HG02571 (cell line): ENCODE measurements at regions not wholly inside any gene's neighbourhood (a gene's known extent, or its start where the extent isn't known, plus 50 kb on each side); places are given as distances from the start of the nearest gene placed in this dataset.
"Not testable (repeated sequence)": the region's sequence is repeated elsewhere in the genome, so short reads cannot be mapped to it uniquely, and the experiment has no call there.

ENCODE experiments used
- ATAC-seq: cut with Tn5 transposase; IDR thresholded peaks from one replicate; pipeline ENCODE4 v1.9.1; 2021; ENCODE audit warnings: mild to moderate bottlenecking, moderate library complexity; ENCODE audit not compliant: unreplicated experiment

DNA sequence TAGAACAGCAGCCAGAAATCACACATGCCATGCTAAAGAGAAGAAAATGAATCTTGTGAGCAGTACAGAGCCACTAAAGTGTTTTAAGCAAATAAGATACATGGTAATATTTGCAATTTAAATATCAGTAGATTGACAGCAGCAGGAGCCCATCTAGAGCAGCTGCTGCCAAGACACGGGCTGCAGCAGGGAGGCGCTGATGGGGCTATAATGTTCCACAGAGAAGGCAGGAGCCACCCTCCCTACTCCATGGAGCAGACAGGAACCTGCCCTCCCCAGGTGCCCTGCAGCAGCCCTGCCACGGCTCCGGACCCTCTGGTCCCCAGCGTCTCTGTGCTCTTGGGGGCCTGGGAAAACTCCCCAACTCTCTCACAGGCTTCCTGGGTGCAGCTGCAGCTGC is 224.1 kb upstream of the ISL1 start:
- ATAC-seq: no peak

DNA sequence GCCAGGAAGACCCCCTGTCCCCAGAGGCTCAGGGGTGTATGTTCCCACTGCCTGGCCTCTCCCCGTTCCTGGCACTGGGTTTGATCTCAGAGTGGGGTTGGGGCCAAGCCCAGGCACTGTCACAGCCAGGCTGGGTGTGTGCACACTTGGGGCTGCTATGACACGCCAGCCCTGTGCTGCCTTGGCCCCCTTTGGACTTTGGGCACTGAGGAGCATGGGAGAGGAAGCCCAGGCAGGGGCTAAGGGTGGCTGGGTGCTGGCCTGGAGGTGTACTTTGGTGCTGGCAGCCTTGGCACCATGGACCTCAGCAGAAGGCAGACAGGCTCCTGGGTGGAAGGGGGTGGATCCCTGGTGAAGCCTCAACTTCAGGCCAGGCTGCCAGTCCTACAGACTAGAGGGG is 223.6 kb upstream of the ISL1 start:
- ATAC-seq: no peak

DNA sequence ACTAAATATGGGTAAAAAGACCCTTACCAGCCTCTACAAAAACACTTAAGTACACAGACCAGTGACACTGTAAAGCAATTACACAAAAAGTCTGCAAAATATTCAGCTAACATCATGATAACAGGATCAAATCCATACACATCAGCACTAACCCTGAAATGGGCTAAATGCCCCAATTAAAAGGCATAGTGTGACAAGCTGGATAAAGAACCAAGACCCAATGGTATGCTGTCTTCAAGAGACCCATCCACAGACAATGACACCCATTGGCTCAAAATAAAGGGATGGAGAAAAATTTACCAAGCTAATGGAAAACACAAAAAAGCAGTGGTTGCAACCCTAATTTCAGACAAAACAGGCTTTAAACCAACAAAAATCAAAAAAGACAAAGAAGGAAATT is 221.0 kb upstream of the ISL1 start:
- no peak for ATAC-seq

DNA sequence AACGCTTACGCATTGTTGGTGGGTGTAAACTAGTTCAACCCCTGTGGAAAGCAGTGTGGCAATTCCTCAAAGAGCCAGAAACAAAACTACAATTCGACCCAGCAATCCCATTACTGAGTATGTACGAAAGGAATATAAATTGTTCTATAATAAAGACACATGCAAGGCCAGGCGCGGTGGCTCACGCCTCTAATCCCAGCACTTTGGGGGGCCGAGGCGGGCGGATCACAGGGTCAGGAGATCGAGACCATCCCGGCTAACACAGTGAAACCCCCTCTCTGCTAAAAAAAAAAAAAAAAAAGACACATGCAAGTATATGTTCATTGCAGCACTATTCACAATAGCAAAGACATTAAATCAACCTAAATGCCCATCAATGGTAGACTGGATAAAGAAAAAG is 217.6 kb upstream of the ISL1 start:
- ATAC-seq: not testable (repeated sequence)

DNA sequence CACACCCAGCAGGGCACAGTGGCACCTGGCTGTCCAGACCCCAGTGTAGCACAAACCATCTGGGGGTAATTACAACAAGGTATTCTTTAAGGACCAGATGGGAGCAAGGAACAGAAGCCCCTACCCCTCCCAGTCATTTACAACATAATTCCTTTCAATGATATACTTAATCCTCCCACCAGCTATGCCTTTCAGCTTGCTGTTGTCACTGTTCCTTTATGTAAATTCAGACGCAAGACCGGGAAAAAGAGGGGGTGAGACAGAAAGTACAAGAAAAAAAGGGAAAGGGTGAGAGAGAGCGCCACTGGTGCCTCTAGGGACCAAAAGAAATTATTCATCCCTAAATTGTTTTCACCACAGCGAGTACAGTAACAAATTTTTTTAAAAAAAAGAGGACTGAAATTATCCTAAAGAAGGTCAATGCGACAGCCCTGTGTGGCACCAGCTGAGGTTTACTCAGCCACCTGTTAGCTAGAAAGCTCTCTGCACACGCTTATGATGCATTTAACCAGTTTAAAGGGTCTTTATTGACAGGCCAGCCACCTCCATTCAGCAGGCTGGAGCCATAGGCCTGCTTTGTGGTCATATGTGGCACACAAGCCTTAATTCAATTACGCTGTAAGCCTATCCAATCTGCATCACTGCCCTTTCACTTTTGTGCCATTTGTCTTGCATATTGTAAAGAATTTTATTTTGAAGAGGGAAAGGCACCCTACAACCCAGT is 210.2 kb upstream of the ISL1 start:
- ATAC-seq: no peak

DNA sequence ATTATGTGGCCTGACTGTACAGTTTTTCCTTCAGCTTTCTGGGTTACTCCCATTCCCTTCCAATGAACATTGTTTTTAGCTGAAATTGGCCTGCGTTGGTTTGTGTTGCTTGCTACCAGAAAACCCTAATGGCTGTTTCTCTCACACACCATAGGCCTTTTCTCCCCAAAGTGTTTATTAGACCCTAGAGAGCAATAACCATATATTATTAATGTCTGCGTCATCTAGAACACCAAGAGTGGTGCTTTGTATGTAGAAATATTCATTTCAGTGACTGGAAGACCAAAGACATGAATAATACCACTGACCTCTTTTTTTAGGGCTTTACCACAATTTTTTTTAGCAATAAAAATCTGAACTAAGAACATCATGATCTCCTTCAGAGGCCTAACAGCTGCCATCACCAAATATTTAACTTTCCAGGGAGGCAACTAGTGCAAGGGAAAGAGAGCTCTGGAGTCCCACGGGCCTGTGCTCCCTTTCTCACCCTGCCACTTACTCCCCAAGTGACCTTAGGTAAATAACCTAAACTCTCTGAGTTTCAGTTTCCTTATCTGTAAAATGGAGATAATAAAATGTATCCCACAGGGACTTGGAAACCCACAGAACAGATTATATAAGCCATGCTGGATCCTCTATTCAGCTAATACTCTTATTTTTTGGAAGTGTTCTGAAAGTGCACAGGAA is 201.9 kb upstream of the ISL1 start:
- ATAC-seq: no peak

DNA sequence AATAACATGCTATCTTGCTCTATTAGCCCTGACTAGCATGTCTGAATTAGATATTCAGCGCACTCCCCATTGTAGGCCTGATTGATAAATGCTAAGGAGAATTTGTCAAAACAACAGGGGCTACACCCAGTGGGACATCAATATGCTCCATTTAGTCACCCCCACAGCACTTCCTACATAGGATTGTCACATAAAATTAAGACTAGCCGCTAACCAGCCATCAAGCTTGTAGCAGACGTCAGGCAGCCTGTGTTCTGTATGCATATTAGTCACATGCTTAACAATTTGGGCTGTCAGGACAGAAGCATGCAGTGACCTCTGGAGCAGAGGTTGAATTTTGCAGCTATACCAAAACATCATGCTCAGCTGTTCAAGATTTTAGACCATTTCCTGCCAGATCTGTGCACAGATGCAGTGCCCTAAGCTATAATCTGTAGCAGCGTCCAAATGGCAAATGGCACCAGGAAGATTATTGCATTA is 197.4 kb upstream of the ISL1 start:
- ATAC-seq: no peak

DNA sequence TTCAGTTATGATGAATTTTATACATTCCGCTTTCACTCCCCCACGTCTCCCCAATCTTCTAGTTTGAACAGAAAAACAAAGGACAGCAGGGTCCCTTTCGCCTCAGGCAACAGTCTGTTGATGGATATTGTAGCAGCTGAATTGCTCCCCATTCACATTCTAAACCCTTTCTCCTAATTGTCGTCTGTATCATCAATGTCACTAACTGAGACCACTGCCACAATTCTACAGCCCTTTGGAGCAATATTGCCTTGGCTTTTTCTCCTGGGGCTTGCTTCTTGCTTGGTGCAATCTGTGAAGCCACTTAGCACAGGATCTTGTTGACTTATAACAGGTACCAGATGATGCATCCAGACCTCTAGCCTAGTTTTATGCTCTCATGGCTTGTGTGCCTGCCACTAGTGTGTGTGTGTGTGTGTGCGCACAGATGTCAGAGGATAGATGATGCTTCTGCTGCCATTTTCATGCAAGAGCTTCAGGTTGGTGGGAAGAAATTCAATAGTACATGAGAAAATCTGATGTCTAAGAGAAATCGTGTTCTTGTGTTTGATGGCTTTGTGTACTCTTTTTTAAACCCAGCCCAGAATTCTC is 195.2 kb upstream of the ISL1 start:
- no peak for ATAC-seq

DNA sequence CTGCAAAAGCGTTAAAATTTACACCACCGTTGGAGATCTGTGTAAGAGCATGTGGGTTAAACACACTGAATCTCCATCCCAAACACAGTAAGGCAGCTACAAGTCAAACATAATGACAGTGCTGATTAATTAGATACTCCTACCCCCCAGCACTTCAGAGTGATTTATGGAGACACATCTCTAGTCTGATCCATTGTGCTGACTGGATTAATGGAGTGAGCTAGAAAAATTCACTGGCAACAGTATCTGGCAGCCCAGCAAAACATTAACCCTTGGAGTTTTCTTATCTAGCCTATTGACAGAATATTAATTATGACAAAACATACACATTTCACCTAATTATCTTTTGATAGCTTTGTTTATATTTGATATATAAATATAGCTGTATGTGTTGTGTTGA is 188.6 kb upstream of the ISL1 start:
- no peak for ATAC-seq

DNA sequence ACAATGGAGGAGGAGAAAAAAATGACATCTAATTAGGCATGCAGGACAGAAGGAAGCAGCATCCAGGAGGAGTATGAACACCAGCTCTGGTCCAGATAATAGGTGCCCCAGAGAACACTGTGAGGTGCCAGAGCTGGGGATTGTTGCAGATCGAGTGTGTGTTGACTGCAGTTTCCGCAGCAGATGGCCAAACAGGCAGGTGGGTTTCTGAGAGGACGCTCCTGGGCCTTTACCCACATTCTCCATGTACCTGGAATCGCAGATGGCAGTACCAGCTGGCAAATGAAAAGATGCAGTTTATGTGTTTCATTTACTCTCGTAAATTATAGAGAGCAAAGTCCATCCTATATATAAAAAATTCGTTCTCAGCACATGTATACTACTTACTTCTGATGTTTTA is 182.2 kb upstream of the ISL1 start:
- ATAC-seq: no peak

DNA sequence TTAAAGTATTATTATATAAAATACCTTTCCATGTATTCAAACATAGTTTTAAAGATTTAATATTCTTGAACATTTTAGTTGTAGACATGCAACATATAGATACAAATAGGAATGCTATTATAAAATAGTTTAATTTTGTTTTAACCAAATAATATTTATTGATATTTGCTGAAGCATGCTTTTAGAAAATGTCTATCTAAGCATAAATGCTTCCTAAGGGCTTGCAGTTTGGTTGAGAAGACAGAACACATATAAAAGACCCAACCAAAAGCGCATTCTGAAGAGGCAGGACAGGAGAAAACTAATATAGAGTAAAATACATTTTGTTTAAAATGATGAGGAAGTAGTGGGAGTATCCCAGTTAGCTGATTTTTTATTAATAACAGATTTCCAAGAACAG is 181.5 kb upstream of the ISL1 start:
- ATAC-seq: no peak

DNA sequence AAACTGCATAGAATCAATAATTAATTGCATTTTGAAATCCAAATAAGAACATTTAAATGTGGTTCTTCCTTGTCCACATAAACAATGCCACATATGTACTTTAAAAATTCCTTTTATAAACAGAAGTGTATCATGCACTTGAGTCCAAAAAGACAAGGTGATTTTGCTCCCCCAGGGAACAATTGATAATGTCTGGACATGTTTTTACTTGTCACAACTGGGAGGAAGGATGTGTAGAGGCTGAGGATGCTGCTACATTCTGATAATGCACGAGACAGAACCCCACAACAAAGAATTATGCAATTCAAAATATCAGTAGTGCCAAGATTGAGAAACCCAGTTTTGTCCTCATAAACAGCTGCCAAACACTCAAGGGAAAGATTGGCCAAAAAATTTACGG is 181.1 kb upstream of the ISL1 start:
- no peak for ATAC-seq

DNA sequence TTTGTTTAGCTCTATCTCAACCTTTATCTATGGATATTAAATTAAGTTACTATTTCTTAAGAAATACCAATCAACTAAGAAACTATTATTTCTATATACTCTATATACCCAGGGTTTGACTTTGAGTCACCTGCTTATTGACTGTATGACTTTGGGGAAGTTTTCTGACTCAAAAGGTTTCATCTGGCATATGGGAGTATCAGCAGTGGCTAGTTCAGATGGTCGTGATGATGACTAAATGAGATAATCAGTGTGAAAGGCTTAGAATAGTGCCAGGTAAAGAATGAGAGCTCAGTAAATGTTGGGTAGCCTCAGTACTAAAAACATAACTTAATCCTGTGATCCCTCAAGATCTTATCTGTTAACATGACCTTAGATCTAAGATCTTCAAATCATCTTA is 179.7 kb upstream of the ISL1 start:
- ATAC-seq: no peak

DNA sequence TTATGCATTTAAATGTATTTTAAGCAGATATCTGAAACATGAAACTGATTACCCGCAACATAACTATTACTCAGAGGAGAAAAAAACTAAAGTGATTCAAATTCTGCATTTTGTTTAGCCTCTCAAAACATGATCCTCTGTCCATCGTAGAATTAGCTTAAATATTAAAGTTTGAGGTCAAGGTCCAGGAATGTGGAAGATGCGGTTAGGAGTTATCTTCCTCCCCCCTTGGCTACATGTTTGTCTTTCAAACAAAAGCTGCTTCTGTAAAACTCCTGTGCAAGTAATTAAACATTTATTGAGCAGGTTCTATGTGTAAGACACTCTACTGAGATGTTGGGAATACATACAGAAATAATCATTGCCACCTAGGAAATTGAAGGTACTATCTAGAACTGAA is 175.0 kb upstream of the ISL1 start:
- ATAC-seq: no peak

DNA sequence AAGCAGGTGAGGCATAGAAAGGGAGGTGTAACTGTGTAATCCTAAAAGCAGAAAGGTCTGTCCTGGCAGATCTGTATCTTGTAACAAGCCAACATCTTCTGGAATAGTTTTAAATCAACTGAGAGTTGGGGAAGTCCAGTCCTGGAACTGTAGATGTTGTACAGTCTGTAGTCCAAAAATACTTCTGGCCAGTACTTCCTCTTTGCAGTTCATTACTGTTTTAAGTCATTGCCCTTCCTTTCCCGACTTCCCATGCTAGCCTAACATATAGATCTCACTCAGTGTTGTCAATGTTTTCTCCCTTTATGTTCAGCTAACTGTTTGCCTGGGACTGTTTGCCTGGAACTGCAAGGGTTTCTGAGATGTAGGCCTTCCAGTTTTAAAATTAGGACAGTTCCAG is 168.5 kb upstream of the ISL1 start:
- no peak for ATAC-seq

DNA sequence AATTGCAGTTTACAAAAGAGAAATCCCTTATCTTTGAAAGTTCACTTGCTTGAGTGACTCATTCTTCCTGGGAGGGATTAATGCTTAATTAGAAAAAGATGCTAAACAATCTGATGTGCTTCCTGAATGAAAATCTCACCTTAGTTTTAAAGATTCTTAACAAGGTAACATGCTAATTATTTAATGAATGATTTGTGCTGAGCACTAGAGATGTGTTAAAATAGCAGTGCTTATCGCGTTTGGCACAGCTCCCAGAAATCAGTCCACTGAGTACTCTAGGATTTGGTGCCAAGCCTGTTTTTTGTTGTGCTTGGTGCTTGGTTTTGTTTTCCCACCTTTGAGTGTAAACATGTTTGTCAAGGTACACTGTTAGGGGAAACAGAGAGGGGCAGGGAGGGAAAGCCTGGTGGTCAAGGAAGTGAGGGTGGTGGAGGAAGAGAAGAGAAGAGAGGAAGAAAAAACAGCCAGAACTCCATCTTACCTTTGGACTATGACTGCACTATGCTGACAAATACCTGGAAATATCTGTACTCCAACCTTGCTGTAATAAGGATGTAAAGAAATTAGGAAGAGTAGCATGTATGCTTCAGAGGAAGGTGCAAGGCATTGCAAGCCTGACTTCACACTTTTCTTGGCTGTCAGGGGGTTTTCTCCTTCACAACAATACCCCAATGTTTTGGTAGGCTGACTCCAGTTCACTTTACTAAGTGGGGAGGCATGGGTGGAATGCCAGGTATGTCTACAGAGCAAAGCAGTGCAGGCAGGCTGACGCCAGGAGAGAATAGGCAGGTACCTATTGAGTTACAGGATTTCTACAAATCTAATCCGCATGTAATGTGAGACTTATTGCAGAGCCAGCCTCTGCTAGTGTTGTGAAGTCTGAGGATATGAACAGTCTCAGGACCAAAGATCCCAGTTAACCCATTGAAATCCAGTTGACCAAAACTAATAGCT is 157.2 kb upstream of the ISL1 start:
- ATAC-seq: no peak

DNA sequence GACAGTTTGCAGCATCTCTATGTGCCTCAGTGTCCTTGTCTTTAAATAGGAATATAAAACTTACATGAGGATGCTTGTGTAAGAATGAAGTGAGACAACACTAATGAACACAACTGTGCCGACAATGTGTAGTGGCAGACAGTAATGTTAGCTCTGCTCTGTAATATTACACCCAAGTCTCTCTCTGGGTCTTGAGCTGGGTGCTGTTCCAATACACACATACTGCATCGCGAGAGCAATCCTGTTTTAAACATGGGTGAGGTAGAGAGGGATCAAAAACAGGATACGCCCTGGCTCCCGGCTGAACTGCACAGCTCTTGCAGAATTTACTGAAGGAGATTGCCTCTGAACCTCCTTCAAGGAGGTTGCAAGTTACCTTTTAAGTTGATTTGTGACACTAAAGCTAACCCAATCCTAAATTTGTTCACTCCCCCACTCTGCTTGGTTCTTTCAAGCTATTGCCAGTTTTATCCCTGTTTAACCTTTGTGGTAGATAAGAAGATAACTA is 155.2 kb upstream of the ISL1 start:
- ATAC-seq: no peak

DNA sequence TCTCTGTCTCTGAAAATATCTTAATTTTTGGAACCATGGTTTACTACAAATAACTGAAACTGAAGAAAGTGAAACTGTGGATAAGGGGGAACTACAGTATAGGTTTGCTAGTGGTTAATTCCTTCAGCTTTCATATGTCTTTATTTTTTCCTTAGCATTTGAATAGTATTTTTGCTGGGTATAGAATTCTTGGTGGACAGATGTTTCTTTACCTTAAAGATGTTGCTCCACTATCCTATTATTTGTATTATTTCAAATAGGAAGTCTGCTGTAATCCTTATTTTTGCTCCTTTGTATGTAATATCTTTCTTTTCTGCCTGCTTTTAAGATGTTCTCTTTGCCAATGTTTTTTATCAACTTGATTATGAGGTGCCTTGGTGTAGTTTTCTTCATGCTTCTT is 152.9 kb upstream of the ISL1 start:
- ATAC-seq: no peak

DNA sequence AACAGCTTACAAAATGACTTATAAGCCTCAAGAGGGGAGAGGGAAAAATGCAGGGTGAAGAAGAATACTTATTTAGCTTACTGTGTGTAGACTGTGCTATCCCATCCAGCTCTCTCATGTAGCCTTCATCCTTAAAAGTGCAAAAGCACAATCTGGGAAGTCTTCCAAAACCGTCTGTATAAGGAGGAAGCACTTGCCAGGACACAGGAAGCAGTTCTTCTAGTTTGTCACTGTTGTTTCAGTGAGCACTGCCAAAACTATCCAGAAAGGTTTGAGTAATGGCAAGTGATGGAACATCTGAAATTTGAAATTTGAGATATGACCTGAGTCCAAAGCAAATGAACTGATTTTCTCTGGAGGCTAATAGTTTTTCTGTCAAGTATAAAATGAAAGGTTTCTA is 140.8 kb upstream of the ISL1 start:
- ATAC-seq: no peak

DNA sequence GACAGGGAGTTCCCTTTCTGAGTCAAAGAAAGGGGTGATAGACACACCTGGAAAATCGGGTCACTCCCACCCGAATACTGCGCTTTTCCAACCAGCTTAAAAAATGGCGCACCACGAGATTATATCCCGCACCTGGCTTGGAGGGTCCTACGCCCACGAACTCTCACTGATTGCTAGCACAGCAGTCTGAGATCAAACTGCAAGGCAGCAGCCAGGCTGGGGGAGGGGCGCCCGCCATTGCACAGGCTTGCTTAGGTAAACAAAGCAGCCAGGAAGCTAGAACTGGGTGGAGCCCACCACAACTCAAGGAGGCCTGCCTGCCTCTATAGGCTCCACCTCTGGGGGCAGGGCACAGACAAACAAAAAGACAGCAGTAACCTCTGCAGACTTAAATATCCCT is 132.3 kb upstream of the ISL1 start:
- not testable (repeated sequence) for ATAC-seq

DNA sequence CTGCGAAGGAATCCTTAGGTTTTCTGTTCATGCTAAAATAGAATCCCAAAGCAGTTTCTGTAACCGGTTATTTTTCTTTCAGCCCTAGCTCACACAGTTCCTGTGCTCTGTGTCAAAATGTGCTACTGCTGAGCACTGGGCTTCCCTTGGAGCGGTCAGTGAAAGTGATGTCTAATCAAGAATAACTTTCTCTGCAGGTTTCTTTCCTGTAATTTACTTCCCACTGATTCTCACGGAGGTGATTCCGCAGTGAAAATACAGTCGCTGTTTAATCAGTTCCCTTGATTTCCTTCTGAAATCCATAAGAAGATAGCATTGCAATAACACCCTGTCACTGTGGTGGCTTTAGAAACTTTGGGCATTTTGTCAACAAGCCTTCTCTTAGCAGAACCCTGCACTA is 112.0 kb upstream of the ISL1 start:
- no peak for ATAC-seq
